Epithelial cell of esophagus (primary cell): ENCODE measurements at regions not wholly inside any gene's neighbourhood (a gene's known extent, or its start where the extent isn't known, plus 50 kb on each side); places are given as distances from the start of the nearest gene placed in this dataset.

ENCODE experiments used
- DNase-seq: peaks from one replicate; pipeline ENCODE4 v3.0.0; 2010; ENCODE audit warnings: low read depth
- H3K4me3 ChIP-seq: 2 replicates; pipeline ENCODE4 v1.5.1; 2011; ENCODE audit warnings: mild to moderate bottlenecking, low read length, control low read depth
- TF ChIP-seq, protein P1 (sequence below): IDR thresholded peaks from 2 replicates; pipeline ENCODE4 v1.5.1; 2011; ENCODE audit warnings: low read depth, mild to moderate bottlenecking, low read length, control low read depth, inconsistent platforms; ENCODE audit not compliant: insufficient read depth; ENCODE audit errors: missing control alignments

DNA sequence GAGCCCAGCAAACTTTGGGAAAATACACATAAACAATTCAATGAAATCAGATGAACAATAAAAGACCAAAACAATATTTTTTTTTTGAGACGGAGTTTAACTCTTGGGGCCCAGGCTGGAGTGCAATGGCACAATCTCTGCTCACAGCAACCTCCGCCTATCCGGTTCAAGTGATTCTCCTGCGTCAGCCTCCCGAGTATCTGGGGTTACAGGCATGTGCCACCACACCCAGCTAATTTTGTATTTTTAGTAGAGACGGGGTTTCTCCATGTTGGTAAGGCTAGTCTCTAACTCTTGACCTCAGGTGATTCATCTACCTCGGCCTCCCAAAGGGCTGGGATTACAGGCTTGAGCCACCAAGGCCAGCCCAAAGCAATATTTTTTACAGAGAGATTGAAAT lies 1588.5 kb downstream of the BRINP3 start:
- H3K4me3 ChIP-seq = no peak overlapping the region
- no peak for DNase-seq
- TF ChIP-seq, protein P1, sequence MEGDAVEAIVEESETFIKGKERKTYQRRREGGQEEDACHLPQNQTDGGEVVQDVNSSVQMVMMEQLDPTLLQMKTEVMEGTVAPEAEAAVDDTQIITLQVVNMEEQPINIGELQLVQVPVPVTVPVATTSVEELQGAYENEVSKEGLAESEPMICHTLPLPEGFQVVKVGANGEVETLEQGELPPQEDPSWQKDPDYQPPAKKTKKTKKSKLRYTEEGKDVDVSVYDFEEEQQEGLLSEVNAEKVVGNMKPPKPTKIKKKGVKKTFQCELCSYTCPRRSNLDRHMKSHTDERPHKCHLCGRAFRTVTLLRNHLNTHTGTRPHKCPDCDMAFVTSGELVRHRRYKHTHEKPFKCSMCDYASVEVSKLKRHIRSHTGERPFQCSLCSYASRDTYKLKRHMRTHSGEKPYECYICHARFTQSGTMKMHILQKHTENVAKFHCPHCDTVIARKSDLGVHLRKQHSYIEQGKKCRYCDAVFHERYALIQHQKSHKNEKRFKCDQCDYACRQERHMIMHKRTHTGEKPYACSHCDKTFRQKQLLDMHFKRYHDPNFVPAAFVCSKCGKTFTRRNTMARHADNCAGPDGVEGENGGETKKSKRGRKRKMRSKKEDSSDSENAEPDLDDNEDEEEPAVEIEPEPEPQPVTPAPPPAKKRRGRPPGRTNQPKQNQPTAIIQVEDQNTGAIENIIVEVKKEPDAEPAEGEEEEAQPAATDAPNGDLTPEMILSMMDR = no peak

DNA sequence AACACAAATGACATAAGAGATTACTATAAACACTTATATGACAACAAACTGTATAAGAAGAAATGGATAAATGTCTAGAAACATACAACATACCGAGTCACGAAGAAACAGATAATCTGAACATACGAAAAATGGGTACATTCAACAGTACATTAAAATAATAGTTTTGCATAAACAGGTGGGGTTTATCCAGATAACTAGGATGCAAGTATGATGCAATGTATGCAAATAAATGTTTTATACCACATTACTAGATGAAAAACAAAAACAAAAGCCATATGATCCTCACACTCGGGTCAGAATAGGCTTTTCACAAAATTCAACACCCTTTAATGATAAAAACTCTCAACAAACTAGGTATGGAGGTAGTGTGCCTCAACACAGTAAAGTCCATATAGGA lies 1585.7 kb downstream of the BRINP3 start:
- TF ChIP-seq, protein P1 = no peak
- no peak overlapping the region for H3K4me3 ChIP-seq
- DNase-seq = no peak

DNA sequence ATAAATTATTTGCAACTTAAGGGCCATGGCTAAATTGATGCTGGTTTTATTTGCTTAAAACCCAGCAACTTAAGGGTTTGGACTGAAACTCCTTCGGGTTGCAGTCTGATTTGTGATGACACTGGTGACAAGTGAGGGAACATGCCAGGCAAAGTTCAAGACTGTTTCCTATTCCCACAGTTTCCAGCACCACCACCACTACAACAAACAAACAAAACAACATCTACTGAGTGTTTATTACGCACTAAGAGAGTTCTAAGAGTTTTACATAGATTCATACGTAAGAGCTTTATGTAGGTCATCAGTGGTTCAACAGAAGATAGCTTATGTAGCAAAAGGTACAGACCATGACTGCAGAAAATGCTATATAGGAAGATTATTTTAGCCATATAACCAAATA lies 1582.1 kb downstream of the BRINP3 start:
- TF ChIP-seq, protein P1 = no peak

DNA sequence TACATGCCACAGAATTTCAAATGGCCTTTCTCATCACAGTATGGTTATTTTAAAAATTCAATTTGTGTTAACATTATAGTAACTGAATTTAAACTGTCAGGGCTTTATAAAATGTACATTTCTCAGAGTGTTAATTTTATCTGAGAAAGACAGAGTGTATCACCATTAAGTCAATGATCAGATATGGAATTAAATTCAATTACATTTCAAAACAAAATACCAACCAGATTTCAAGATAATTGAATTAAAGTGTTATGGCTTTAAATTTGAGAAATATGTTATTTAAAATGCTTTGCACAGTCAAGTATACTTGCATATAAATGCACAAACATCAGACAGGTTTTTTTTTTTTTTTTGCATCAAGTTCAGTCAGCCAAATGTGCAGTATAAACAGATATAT lies 1574.4 kb downstream of the BRINP3 start:
- TF ChIP-seq, protein P1 = no peak
- no peak overlapping the region for H3K4me3 ChIP-seq
- DNase-seq = no peak

More for the DNA sequence above, 1582.1 kb downstream of the BRINP3 start:
- H3K4me3 ChIP-seq = no peak overlapping the region
- no peak for DNase-seq

DNA sequence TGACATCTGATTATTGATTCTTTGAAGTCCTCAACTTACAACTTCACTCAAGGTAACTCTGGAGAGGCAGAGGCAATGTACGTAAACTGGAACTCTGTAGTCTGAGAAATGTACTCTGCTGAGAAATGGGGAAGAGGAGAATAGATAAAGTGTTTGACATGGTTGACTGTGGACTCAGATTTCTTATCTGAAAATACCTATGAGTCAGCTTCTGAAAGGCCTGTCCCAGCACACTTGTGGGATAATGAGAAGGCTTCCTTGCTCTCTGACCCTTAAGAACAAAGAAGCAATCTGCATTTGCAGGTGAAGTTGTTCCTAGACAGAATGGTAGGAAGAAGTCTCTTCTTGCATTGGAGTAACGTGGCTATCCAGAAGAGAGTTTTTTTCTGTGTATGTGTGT lies 1573.5 kb downstream of the BRINP3 start:
- H3K4me3 ChIP-seq = no peak overlapping the region
- DNase-seq = peak; percentile 11
- TF ChIP-seq, protein P1 = no peak

DNA sequence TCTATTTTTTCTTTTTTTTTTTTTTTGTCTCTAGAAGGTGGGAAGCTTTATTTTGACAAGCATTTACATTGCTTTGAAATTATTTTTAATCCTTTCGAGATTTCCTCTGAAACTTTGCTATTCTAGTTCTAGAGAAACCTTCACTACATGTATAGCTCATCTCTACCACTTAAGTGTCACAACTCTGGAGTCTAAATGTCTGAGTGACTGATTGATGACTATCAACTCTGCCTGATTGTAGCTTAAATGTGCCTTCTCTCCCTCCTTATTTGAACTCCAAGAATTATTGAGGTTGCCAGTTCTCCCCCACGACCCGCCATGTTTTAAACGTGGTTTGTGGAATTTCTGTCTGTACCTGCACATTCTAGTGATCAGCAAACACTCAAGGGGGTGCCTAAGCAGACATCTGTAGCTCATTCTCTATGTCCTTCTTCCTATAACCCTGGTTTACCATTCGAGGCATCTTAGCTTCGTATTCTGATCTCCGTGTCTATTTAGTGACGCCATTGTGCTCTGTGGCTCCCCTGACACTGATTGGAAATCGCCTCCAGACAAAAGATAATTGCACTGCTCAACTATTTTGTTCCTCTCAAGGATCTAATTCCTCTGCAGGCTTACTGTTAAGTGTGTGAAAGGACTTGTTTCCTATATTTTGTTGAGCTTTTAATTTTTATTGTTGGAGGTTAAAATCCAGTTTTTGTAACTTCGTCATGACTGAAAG lies 1570.6 kb downstream of the BRINP3 start:
- TF ChIP-seq, protein P1 = no peak
- no peak overlapping the region for H3K4me3 ChIP-seq
- no peak for DNase-seq

DNA sequence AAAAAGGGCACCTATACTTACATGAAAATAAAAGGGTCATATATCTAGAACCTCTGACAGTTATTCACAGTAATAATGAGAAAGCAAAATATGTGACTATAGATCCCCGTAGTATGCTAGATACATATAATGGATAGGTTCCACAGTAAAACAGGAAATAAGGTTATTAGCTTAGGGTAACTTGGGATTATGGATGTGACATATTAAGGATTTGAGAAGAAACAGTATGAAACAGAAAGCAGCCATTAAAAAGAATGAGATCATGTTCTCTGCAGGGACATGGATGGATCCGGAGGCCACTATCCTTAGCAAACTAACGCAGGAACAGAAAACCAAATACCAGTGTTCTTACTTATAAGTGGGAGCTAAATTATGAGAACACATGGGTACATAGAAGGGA lies 1547.3 kb downstream of the BRINP3 start:
- DNase-seq = no peak
- no peak overlapping the region for H3K4me3 ChIP-seq
- TF ChIP-seq, protein P1 = no peak
